Sigmoid colon (tissue), 4 donors: ENCODE measurements at regions not wholly inside any gene's neighbourhood (a gene's known extent, or its start where the extent isn't known, plus 50 kb on each side); places are given as distances from the start of the nearest gene placed in this dataset.

Experiments used
- CTCF ChIP-seq, 4 experiments: fragments of 450-650 bp in 3 of 4; fragments of 200-600 bp in 1 of 4; IDR thresholded peaks; one replicate each; pipeline ENCODE4 v1.5.1; 2016 to 2019; ENCODE audit warnings: antibody characterized with exemption in 4 of 4, mild to moderate bottlenecking in 3 of 4, moderate library complexity in 2 of 4
- POLR2A ChIP-seq, 2 donors: fragments of 450-650 bp; IDR thresholded peaks; one replicate each; pipeline ENCODE4 v1.6.1; 2016; ENCODE audit warnings: antibody characterized with exemption in 2 of 2, mild to moderate bottlenecking in 2 of 2, moderate library complexity in 2 of 2
- POLR2AphosphoS5 ChIP-seq, 4 donors: sonication (generic); formaldehyde crosslinking; IDR thresholded peaks; one replicate each; pipeline ENCODE4 v1.6.1; 2017; ENCODE audit warnings: antibody characterized with exemption in 4 of 4

- TF ChIP-seq POLR2AphosphoS5 (IDR thresholded peaks at IDR 0.05) (no peak), CTCF (IDR thresholded peaks at IDR 0.05) (no peak), POLR2A (IDR thresholded peaks at IDR 0.05) (no peak)
Observed at GRCh38 chr5:162502780-162503179, 435.2 kb downstream of the GABRG2 start.
